IPS DF 4.7 (cell line): ENCODE measurements at regions not wholly inside any gene's neighbourhood (a gene's known extent, or its start where the extent isn't known, plus 50 kb on each side); places are given as distances from the start of the nearest gene placed in this dataset.

Experiments
- DNase-seq: peaks from one replicate; pipeline ENCODE4 v3.0.0-alpha.2; 2013; ENCODE audit warnings: low spot score; ENCODE audit errors: extremely low read depth

- no peak for DNase-seq
These were observed 73.0 kb upstream of the RAB12 start for GRCh38 chr18:8536231-8536630.

GRCh38 chr18:8536922-8537321 is 72.3 kb upstream of the RAB12 start:
- no peak for DNase-seq

DNA sequence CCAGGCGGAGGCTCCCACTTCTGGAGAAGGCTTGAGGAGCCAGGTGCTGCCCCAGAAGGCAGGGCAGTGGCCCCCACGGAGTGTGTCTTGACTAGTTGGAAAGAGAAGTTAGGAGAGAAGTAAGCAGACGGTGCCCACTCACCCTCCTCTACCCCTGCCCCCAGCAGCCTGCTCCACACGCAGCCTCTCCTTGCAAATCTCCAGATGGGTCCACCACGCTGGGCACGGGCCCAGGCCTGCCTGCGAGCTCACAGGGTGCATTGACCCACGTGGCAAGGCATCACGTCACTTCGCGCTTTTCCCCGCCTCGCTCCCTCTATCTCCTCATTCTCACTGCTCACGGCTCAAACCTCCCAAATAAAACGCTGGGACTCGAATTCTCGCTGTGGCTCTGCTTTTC is 71.8 kb upstream of the RAB12 start:
- no peak for DNase-seq

DNA sequence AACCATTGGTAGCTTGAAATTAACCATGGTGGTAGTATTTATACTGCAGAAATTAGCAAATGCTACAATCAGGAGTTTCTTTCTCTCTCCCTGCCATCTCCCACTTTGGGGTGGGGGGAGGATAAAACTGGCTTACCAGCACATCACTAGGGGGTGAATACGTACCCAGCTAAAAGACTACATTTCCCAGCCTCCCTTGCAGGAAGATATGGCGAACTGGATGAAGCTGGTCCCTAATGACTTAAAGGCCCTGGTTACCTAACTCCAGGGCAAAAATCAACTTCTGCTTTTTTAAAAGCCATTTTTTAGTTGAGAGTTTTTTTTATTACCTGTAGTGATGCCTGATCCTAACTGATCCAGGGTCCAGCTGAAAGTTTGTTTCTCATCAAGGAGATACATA is 70.3 kb upstream of the RAB12 start:
- DNase-seq, result no peak

DNA sequence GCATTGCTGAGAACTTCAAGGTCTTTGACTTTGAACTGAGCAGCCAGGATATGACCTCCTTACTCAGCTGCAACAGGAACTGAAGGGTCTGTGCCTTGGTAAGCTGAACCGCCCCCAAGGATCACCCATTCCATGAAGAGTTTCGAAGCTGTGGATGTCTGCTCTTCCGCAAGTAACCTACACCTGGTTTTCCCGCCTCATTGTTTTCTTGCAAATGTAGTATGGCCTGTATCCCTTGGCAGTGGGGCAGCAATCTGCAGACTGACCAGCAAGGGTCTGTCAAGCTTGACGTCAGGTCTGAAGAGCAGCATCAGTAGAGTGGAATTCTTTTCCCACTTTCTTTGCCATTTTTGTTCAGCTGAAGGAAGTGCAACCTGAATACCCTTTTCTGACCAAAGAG is 62.6 kb upstream of the RAB12 start:
- no peak for DNase-seq

DNA sequence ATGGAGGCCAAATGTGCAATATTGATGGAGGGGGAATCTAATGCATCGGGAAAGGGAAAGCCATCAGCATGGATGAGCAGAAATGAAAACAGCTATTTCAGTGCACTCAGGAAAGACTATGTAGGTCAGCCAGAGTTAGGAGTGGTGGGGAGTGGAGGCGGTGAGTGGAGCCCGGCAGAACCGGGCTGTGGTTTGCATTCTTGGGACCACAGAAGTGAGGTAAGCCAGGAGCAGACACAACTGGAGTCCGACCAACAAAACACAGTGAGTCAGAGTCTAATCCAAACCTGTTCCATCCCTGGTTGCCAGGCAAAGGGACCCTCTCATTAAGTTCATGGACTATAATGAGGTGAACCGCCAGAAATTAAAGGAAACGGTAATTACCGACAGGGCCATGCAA is 61.1 kb upstream of the RAB12 start:
- DNase-seq, result no peak

DNA sequence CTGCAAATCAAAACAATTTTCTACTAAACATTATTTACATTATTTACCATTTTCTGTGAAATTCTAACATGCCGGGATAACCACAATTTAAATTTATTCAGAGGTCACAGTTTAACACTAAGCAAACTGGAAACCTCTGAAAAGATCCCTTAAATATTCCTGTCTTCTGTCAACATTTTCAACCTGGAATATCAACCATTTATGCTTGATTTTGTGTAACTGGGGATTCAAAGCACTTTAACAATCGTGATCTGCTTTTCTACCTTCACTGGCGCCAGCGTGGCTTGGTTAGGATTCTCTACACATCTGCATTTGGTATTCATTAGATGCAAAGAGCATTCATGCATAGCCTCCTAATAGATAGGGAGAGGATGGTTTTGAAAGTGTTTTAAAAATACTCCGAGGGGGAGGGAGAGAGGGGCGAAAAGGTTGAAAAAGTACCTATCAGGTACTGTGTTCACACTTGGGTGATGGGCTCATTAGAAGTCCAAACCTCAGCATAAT is 59.9 kb upstream of the RAB12 start:
- no peak for DNase-seq

DNA sequence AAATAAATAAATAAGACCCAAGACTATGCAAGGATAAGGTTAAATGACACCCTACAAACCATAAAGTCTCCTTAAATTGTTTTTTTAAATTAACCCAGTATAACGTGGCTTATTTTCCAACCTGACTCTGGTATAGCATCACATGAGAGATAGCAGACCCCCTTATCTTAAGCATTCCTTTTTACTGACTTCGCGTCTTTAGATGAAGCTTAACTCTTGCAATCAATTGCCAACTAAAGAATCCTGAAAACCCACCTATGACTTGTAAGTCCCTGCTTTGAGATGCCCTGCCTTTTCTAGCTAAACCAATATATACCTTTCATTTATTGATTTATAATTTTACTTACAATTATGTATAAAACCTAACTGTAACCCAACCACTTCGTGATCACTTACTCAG is 57.1 kb upstream of the RAB12 start:
- no peak for DNase-seq

DNA sequence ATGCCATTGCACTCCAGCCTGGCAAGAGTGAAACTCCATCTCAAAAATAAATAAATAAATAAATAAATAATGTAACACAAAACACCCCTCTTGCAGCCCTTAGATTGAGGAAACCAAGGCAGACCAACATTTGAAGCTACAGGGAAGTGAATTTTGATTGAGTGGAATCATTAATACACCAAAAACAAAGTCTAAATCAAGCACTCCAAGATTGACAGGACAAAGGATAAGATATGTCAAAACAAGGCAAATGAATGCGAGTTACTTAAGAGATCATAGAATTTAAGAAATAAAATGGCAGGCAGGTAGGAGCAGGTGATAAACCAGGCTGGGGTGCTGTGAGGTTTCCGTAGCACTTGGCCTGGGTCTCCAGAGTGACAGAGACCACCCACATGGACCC is 54.9 kb upstream of the RAB12 start:
- DNase-seq, result no peak

DNA sequence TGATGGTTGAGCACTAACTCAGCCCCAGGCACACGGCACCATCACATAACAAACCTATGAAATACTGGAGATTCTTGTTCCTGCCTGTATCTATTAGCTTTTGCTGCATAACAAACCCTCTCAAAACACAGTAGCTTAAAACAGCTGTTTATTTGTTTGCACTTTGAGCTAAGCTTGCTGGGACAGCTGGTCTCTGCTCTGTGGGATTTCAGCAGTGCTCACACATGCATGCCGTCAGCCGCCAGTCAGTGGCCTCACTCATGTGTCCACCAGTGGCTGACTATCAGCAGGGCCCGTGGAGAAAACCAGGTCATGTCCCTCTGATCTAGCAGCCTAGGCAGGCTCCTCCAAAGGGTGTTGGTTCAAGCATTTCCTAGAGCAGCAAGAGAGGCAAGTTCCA is 52.8 kb upstream of the RAB12 start:
- no peak for DNase-seq
